ENCODE measurements at regions not wholly inside any gene's neighbourhood (a gene's known extent, or its start where the extent isn't known, plus 50 kb on each side); places are given as distances from the start of the nearest gene placed in this dataset.

DNA sequence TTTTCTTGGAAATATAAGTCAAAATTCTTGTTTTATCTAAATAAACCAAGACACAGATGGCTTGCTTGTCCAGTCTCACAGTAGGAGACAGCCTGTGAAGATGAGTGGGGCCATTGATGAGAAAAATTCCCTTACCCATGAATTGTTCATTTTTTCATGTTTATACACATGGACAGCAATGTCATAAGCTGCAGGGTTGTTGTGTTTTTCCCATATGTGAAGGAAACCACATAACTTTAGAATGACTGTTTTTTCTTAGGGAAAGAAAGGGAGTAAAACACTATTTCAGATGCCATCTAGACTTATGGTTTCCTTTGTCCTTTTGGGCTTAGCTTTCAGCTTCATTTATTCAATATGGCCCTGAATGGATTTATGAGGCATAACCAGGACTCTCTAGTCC, 622.5 kb upstream of the NR5A2 start:
- no peak overlapping the region for H3K4me3 ChIP-seq (replicated peaks; ENCODE audit: insufficient read depth, low read length)
- no peak overlapping the region for H3K27ac ChIP-seq (replicated peaks)
- TF ChIP-seq POLR2AphosphoS5 (IDR thresholded peaks at IDR 0.05; ENCODE audit: low read depth) (no peak), REST (IDR thresholded peaks at IDR 0.05; ENCODE audit: insufficient replicate concordance, low read depth) (no peak), SPI1 (IDR thresholded peaks at IDR 0.05; ENCODE audit: borderline replicate concordance, low read depth) (no peak), CTCF (IDR thresholded peaks at IDR 0.05; ENCODE audit: insufficient read depth, low read length) (no peak), GABPA (IDR thresholded peaks at IDR 0.05; ENCODE audit: low read depth) (no peak)
- no peak for DNase-seq (ENCODE audit: low read depth in 1 of 2, low spot score in 1 of 2)
- no peaks in the 10 kb centered on the region for H3K27me3 ChIP-seq (ENCODE audit: insufficient read depth, poor library complexity, severe bottlenecking)

GRCh38 chr1:199405634-199406196, 621.8 kb upstream of the NR5A2 start:
- Histone ChIP-seq H3K27ac (replicated peaks) (no peak overlapping the region), H3K27me3 (ENCODE audit: insufficient read depth, poor library complexity, severe bottlenecking) (no peaks in the 10 kb centered on the region), H3K4me3 (replicated peaks; ENCODE audit: insufficient read depth, low read length) (no peak overlapping the region)

More at GRCh38 chr1:199405634-199406196, 621.8 kb upstream of the NR5A2 start:
- no peak for TF ChIP-seq SPI1 (IDR thresholded peaks at IDR 0.05; ENCODE audit: borderline replicate concordance, low read depth)
- no peak for TF ChIP-seq CTCF (IDR thresholded peaks at IDR 0.05; ENCODE audit: insufficient read depth, low read length)
- TF ChIP-seq POLR2AphosphoS5 (IDR thresholded peaks at IDR 0.05; ENCODE audit: low read depth) = no peak
- TF ChIP-seq GABPA (IDR thresholded peaks at IDR 0.05; ENCODE audit: low read depth) = no peak
- no peak for TF ChIP-seq REST (IDR thresholded peaks at IDR 0.05; ENCODE audit: insufficient replicate concordance, low read depth)
- DNase-seq (ENCODE audit: low read depth in 1 of 2, low spot score in 1 of 2) = no peak

All from HL-60 (cell line).